ENCODE measurements at regions not wholly inside any gene's neighbourhood (a gene's known extent, or its start where the extent isn't known, plus 50 kb on each side); places are given as distances from the start of the nearest gene placed in this dataset.

DNA sequence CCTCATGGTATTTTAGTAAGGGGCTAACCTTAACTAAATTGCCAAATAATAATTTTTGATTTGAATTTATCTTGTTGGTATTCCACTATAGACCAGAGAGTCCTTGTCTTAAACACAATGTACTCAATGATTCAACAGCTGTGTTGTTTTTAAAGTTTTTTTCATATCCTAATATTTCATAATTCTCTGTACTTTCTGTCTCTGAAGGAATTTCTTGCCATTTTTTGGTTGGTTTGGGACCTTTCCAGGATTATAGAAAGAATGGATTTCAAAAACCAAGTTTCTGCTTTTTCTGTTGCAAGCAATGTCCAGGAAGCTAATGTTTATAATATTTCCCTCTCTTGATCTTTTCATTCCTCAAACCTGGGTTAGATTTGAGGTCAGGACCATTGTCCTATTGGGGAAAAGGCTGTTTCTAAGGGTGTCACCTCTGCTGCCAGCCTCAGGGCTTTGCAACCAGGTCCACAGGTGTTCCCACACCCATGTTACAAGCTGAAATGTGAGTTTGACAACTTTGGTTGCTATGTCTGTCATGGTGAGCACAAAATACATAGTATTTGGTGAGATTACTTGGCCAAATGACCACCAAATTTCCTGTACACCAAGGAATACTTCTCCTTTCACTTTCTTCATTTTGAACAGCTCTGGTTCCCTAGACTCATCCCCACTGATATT lies 363.7 kb upstream of the RGMA start:
- H3K4me1 ChIP-seq (ENCODE audit: control insufficient read depth in 2 of 3, insufficient read depth in 2 of 3, low read depth in 1 of 3, low read length in 3 of 3): peaks cover 0 to 2% (median 0%) of the 10 kb centered on the region in 3 donors
- TF ChIP-seq, protein P1, sequence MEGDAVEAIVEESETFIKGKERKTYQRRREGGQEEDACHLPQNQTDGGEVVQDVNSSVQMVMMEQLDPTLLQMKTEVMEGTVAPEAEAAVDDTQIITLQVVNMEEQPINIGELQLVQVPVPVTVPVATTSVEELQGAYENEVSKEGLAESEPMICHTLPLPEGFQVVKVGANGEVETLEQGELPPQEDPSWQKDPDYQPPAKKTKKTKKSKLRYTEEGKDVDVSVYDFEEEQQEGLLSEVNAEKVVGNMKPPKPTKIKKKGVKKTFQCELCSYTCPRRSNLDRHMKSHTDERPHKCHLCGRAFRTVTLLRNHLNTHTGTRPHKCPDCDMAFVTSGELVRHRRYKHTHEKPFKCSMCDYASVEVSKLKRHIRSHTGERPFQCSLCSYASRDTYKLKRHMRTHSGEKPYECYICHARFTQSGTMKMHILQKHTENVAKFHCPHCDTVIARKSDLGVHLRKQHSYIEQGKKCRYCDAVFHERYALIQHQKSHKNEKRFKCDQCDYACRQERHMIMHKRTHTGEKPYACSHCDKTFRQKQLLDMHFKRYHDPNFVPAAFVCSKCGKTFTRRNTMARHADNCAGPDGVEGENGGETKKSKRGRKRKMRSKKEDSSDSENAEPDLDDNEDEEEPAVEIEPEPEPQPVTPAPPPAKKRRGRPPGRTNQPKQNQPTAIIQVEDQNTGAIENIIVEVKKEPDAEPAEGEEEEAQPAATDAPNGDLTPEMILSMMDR (IDR thresholded peaks at IDR 0.05; ENCODE audit: borderline replicate concordance, extremely low read depth, insufficient read depth): no peak
- DNase-seq (no peak), FAIRE-seq (no peak)
- no peak overlapping the region for H3K9ac ChIP-seq (ENCODE audit: low read length in 3 of 3)
- no peaks in the 10 kb centered on the region for H3K36me3 ChIP-seq (ENCODE audit: control insufficient read depth in 2 of 3, insufficient read depth in 3 of 3, low read length in 3 of 3)
- no peak overlapping the region for H3K27ac ChIP-seq (ENCODE audit: low read depth in 2 of 2, low read length in 2 of 2)
- H3K4me3 ChIP-seq (ENCODE audit: low read length in 3 of 3): no peak overlapping the region
- no peaks in the 10 kb centered on the region for H3K27me3 ChIP-seq (ENCODE audit: control insufficient read depth, insufficient read depth, low read length)
- intact Hi-C loops (cut with DNase I): no loop called here
- no peaks in the 10 kb centered on the region for H3K9me3 ChIP-seq (ENCODE audit: control insufficient read depth in 2 of 3, insufficient read depth in 1 of 3, low read length in 3 of 3)

DNA sequence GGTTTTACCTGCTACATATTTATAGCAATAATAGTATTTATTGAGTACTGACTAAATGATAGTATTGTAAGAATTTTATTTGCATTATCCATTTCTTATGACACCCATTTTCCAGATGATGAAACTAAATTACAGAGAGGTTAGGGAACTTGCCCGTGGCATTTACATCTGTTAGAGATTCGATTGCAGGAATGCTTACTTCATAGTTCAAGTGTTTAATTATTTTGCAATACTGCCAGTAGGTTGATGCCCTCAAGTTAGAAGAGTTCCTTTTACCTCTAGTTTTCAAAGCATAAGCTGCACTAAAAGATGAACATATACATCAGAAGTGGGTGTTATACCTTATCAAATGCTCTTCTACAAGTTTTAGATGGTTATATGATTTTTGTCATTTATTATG lies 362.8 kb upstream of the RGMA start:
- Histone ChIP-seq H3K27me3 (ENCODE audit: control insufficient read depth, insufficient read depth, low read length) (no peaks in the 10 kb centered on the region), H3K9me3 (ENCODE audit: control insufficient read depth in 2 of 3, insufficient read depth in 1 of 3, low read length in 3 of 3) (no peaks in the 10 kb centered on the region), H3K4me3 (ENCODE audit: low read length in 3 of 3) (no peak overlapping the region), H3K27ac (ENCODE audit: low read depth in 2 of 2, low read length in 2 of 2) (no peak overlapping the region), H3K4me1 (ENCODE audit: control insufficient read depth in 2 of 3, insufficient read depth in 2 of 3, low read depth in 1 of 3, low read length in 3 of 3) (peaks cover 0 to 2% (median 0%) of the 10 kb centered on the region in 3 donors), H3K36me3 (ENCODE audit: control insufficient read depth in 2 of 3, insufficient read depth in 3 of 3, low read length in 3 of 3) (no peaks in the 10 kb centered on the region), H3K9ac (ENCODE audit: low read length in 3 of 3) (no peak overlapping the region)
- FAIRE-seq (peak; percentile 6), DNase-seq (no peak)
- TF ChIP-seq, protein P1 (IDR thresholded peaks at IDR 0.05; ENCODE audit: borderline replicate concordance, extremely low read depth, insufficient read depth): no peak
- intact Hi-C loops (cut with DNase I): no loop called here

DNA sequence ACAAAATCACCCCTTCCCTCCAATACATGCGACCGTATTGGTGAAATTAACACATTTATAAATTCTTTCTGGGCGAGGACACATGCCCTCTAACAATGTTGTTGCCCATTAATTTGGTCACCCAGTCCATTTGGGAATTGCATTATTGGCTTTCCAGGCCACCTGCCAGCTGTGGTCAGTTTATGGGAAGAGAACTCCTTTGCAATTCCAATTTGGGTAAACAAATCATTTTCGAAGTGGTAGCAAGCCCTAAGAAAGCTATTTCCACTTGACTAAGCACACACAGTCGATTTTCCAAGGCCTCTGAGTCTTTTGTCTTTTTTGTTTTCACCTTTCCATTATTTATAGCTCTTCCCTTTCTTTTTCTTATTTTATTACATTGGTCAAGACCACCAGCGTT lies 362.3 kb upstream of the RGMA start:
- H3K27ac ChIP-seq (ENCODE audit: low read depth in 2 of 2, low read length in 2 of 2): peak overlapping the region in 1 of 2 donors; percentile 24
- FAIRE-seq (no peak), DNase-seq (no peak)
- H3K27me3 ChIP-seq (ENCODE audit: control insufficient read depth, insufficient read depth, low read length): no peaks in the 10 kb centered on the region
- peaks cover 0 to 2% (median 0%) of the 10 kb centered on the region in 3 donors for H3K4me1 ChIP-seq (ENCODE audit: control insufficient read depth in 2 of 3, insufficient read depth in 2 of 3, low read depth in 1 of 3, low read length in 3 of 3)
- H3K36me3 ChIP-seq (ENCODE audit: control insufficient read depth in 2 of 3, insufficient read depth in 3 of 3, low read length in 3 of 3): no peaks in the 10 kb centered on the region
- TF ChIP-seq, protein P1 (IDR thresholded peaks at IDR 0.05; ENCODE audit: borderline replicate concordance, extremely low read depth, insufficient read depth): no peak
- intact Hi-C loops (cut with DNase I): no loop called here
- no peak overlapping the region for H3K9ac ChIP-seq (ENCODE audit: low read length in 3 of 3)
- no peaks in the 10 kb centered on the region for H3K9me3 ChIP-seq (ENCODE audit: control insufficient read depth in 2 of 3, insufficient read depth in 1 of 3, low read length in 3 of 3)
- no peak overlapping the region for H3K4me3 ChIP-seq (ENCODE audit: low read length in 3 of 3)

DNA sequence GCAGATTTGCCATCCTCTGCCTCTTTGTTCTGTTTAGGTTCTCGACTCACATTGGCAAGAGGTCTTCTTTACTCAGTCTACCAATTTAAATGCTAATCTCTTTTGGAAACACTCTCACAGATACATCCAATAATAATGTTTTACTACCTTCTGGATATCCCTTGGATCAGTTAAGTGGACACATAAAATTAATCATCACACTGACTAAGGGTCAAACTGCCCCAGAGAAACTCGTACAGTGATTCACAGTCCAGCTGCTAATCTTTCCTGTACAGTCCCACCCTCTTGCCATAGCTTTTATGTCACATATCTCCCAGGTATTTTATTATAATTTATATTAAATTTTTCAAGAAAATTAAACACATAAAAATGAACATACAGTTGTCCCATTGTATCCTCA lies 360.8 kb upstream of the RGMA start:
- Histone ChIP-seq H3K9ac (ENCODE audit: low read length in 3 of 3) (no peak overlapping the region), H3K4me3 (ENCODE audit: low read length in 3 of 3) (no peak overlapping the region), H3K27me3 (ENCODE audit: control insufficient read depth, insufficient read depth, low read length) (no peaks in the 10 kb centered on the region), H3K4me1 (ENCODE audit: control insufficient read depth in 2 of 3, insufficient read depth in 2 of 3, low read depth in 1 of 3, low read length in 3 of 3) (peaks cover 0 to 2% (median 0%) of the 10 kb centered on the region in 3 donors), H3K36me3 (ENCODE audit: control insufficient read depth in 2 of 3, insufficient read depth in 3 of 3, low read length in 3 of 3) (no peaks in the 10 kb centered on the region), H3K9me3 (ENCODE audit: control insufficient read depth in 2 of 3, insufficient read depth in 1 of 3, low read length in 3 of 3) (no peaks in the 10 kb centered on the region), H3K27ac (ENCODE audit: low read depth in 2 of 2, low read length in 2 of 2) (no peak overlapping the region)
- no peak for FAIRE-seq
- DNase-seq: no peak
- intact Hi-C loops (cut with DNase I): no loop called here
- TF ChIP-seq, protein P1 (IDR thresholded peaks at IDR 0.05; ENCODE audit: borderline replicate concordance, extremely low read depth, insufficient read depth): no peak

Data from kidney (tissue), 13 donors.